CD4-positive, alpha-beta T cell treated with Interleukin-6 at 100 ng/mL for 8 hours (primary cell): ENCODE measurements at regions not wholly inside any gene's neighbourhood (a gene's known extent, or its start where the extent isn't known, plus 50 kb on each side); places are given as distances from the start of the nearest gene placed in this dataset.
"Not testable (repeated sequence)": the region's sequence is repeated elsewhere in the genome, so short reads cannot be mapped to it uniquely, and the experiment has no call there.

Experiments used
- DNase-seq: peaks from one replicate; pipeline ENCODE4 v3.0.0-alpha.2; 2020; ENCODE audit warnings: mixed read lengths, low spot score

DNA sequence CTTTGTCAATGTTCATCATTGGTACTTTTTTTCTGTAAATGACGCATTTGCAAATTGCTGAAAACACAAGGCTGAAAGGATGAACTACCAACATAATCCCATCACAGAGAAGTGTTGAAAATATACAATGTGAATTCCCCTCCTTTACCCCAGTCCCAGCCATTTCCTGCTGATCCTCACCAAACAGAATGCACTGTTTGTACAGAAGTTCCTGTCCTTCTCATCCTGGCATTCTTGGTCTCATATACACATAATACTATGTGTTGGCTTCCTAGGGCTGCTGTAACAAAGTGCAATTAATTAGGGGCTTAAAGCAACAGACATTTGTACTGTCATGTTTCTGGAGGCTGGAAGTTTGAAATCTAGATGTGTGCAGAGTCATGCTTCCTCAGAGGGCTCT lies 836.2 kb upstream of the MGAT4C start:
- DNase-seq = no peak

DNA sequence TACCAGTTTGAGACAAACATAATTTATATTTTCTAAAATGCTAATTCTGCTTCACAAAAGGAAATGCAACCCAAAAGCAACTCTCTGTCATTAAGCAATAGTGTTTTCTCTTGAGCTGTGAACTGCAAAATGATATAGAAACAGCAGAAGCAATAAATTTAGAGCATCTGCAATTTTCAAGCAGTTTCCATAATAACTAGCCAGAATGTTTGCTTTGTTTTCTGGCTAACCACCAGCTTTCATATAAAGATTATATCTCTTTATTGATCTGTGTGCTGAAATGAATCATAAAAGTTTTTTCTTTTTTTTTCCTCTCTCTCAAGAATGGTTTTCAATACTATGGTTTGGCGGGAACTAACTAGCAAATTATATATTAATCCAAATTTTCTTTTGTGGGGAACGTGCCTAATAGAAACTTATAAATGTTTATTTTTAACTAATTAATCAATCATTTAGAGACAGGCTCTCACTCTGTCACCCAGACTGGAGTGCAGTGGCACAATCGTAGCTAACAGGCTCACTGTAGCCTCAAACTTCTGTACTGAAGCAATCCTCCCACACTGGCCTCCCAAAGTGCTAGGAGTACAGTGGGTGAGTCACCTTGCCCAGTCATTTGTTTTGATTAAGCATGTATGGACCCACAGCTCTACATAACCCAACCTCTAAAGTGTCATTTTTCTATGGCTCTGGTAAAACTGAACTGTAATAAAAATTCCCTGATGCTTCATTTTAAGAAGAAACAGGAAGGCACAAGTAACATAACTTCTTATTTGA lies 830.1 kb upstream of the MGAT4C start:
- no peak for DNase-seq

DNA sequence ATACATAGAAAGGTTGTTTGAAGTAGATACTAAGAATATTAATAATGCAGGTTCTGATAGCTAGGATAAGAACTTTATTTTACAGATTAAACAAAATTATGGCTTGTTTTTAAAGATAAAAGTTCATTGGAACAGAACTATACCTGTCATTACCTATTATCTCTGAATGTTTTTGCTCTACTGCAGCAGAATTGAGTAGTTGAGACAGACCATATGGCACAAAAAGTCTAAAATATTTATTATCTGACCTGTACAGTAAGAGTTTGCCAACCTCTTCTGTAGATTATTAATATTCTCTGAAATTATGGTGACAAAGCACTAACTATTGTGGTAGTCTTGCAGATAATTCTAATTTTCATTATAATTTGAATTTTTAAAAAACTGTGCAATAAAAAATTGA lies 829.1 kb upstream of the MGAT4C start:
- no peak for DNase-seq

DNA sequence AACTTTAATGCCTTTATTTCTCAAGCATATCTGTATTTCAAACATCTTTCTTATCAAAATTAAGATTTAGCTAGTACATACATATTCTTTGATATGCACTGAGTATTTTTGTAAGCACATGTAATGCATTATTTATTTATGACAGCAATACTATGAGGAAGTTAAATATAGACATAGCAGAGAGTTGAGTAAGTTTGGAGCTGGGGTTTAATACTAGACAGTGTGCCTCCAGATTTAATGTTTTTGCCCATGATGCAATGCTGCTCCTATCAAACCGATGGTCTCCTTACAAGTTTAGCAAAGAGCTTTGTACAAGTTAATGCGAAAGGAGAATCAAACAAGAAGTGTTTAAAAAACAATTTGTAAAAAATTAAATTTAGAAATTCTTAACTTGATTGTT lies 826.6 kb upstream of the MGAT4C start:
- DNase-seq = no peak

DNA sequence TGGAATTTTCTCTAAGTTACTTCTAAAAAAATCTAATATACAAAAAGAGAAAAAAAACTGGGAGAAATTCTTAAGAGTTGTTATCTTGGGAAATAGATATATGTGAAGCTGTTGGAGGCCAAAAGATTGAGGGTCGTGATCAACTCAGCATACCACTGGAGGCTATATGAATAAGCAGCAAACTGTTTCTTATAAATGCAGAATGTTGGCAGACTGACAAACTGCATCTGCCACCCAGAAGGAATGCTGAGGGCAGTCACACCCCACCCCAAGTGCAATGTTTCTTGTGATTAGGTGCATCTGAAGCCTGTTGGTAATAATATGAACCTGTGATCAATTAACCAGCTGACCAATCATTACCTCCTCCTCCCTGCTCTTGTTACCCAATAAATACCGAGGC lies 818.6 kb upstream of the MGAT4C start:
- DNase-seq = no peak

DNA sequence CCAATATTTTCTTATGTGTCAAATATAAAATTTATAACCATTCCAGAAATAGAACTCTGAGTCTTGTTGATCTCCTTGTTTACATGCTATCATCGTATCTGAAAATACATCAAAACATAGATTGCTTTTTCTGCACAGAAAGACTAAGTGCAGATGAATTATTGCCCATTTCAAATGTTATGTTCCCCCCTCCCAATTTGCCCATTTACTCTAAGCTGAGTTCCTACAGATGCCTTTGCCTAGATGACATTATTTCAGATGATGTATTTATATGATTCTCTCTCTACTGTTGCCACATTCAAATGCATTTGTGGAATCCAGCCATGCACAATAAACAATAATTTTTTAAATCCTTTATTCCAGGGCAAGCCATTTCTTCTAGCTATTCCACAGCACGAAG lies 810.1 kb upstream of the MGAT4C start:
- no peak for DNase-seq

DNA sequence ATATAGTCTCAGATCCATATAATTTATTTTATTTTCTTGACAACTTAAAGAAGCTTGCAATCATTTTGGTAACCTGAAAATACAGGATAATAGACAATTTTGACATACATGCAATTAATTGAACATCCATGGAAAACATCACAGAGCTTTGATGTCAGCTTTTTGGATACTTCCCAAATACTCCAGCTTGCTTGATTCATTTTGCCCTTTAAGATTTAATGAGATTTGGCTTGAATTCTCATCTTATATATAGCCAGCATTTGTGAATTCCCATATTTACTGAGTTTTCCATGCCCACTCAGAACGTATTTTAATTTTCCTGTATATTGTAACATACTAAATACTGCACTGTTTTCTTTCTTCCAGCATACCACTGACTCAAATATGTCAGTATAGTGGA lies 803.0 kb upstream of the MGAT4C start:
- no peak for DNase-seq

DNA sequence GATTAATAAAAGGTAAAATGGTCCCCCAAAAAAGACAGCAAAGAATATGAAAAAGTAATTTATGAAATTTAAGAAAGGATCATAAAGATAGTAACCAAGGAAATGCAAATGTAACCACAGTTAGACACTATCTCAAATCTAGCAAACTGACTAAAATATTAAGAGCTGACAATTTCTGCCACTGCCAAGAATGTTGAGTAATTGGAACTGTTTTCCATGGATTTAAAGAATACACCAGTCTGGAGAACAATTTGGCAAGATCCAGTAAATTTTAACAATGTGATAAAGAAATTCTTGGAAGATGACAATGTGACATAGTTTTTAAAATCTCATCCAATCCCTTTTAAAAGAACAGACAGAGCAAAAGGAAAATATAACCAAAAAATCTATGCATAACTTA lies 798.0 kb upstream of the MGAT4C start:
- no peak for DNase-seq

DNA sequence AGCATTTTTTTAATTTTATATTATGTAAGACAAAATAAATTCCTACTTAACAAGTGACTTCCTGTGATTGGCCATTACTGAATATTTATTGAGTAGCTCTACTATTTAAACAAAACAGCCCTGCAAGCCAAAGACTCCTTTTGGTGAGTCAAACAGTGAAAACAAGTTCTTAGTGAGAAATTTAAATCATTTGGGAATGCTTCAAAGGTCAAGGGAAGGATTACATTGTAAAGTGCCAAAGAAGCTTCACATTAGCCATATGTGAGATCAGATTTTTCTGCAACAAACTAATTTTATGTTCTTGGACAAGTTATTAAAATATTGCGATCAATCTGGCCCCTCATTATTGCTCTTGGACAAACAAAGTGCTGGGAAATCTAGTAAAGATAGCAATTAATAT lies 795.4 kb upstream of the MGAT4C start:
- DNase-seq = no peak

DNA sequence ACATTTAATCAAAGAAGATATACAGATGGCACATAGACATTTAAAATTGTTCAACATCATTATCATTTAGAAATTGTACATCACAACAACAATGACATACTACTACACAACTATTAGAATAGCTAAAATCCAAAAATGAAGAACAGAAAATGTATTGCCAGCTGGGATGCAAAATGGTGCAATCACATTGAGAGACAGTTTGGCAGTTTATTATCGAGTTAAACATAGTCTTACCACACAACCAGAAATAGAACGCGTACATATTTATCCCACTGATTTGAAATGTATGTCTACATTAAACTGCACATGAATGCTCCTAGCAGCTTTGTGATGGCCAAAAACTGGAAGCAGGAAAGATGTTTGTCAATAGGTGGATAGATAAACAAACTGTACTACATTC lies 791.5 kb upstream of the MGAT4C start:
- DNase-seq = no peak

DNA sequence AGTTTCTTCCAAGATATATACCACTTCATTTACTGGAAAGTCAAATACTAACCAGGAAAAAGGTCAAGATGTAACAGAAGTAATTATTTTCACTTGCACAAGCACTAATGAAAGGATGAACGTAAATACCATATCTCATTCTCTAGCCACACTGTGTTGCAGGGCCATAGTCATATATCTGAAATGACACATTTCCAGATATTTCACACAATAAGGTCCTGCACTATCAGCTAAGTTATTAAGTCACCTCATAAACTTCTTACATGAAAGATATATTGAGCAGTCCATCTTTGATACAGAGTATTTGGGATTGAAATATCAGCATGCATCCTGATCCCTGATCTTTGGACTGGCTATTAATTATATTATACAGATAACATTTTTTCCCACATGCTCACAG lies 783.3 kb upstream of the MGAT4C start:
- DNase-seq = no peak

DNA sequence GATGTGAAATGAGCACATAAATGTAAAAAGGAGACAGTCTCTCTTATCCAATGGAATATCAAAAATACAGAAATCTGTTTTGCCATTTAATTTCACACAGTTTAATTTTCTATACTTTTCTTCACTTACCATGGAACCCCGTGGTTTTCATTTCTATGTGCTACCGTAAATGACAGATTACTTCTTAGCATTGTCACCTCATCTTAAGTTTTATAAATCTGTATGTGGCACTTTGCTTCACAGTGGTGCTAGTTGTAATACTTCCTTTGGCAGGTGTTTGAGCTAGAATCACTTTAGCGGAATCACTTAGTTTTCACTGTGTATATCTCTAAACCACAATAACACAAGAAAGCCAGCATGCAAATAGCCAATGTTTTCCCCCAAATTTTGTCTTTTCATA lies 781.9 kb upstream of the MGAT4C start:
- DNase-seq = no peak

DNA sequence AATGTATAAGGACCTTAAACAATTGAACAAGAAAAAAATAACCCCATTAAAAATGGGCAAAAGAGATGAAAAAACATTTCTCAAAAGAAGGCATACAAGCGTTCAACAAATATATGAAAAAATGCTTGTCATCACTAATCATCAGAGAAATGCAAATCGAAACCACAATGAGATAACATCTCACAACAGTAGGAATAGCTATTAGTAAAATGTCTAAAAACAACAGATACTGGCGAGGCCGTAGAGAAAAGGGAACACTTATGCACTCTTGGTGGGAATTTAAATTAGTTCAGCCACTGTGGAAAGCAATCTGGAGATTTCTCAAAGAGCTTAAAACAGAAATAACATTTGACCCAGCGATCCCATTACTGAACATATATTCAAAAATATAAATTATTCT lies 769.8 kb upstream of the MGAT4C start:
- DNase-seq = no peak

DNA sequence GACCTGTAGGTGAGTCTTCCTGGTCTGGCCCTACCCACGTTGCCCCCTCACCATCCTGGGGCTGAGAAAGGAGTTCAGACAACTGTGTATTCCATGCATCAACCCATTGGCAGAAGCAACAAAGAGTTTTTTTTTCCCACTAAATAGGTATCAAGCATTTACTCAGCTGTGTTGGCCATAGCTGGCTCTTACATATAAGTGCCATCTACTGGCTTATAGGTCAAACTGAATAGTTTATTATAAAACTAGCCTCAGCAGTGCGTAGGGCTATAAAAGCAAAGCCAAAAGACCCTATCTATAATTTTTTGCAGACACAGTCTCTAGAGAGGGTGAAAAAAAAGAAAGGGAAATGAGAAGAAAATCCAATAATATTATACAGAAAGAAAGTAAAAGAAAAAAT lies 765.2 kb upstream of the MGAT4C start:
- no peak for DNase-seq

DNA sequence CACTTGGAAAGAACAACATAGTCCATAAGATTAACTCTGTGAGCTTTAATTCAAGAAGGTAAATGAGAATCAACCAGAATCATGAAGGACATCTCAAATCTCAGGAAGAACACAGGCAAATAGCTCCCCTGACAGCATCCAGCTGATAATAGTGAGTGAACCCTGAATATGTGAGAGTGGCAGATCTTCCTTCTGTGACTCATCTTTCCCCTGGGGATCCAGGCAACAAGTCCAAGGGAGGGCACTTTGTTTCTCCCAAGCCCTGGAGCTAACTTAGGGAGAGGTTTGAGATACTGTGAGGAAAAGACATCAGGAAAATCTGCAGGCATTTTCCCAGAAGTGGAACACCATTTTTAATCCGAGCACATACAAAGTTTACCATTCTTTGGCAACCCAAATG lies 763.9 kb upstream of the MGAT4C start:
- DNase-seq = no peak

DNA sequence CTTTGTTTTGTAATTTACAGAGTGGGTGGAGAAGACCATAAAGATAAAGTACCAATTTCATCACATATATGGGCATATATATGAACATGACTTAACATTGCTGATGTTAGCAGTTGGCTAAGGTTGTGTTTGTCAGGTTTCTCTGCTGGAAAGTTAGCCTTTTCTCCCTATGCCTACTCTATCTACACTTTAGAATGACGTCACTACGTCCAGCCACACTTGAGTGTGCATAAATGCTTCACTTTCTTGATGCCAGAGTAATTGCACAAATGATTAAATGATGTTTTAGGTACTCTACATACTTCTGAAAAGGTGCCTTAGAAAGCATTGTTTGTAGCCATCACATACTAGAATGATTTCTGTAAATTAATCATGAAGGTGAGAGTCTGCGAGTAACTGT lies 759.2 kb upstream of the MGAT4C start:
- DNase-seq = no peak

DNA sequence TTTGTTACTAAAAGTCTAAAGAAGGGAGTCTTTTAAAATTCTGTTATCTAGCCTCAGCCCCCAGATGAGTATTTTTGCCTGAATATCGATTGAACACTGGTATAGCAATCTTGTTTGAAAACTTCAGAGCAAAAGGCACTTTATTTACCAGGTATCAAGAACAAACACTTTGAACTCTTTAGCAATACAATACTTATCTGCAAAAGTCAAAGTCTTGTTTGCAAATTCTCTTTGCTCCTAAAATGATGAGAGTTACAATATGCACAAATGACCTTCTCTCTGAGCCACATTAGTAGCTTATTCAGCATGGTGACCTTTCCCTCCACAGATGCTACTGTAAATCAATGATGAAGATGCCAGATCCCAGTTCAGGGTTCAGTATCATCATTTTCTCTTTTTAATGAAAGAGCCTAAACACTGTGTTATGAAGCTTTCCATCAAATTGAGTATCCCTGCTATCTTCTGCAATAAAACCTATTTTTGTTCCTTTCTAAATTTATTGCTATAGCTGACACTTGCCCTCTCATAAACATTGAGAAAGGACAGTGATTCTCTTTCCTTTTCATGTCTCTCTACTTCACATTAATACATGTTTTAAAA lies 752.7 kb upstream of the MGAT4C start:
- DNase-seq = no peak

DNA sequence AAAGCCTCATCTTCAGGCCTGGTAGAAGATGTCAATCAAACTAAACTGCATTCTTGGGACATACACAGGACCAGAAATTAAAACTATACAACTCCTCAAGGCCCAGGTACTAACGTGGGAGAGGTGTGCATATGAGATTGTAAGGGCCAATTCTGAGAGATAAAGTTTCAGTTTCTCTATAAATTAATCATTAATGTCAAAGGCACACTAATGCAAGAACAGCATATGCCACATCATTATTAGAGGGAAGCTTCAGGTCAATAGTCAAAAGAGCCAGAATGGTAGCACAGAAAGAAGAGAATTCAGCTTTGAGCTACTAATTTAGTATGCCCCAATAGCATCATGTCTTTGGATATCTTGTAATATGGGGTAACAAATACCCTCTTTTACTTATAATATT lies 744.9 kb upstream of the MGAT4C start:
- no peak for DNase-seq

DNA sequence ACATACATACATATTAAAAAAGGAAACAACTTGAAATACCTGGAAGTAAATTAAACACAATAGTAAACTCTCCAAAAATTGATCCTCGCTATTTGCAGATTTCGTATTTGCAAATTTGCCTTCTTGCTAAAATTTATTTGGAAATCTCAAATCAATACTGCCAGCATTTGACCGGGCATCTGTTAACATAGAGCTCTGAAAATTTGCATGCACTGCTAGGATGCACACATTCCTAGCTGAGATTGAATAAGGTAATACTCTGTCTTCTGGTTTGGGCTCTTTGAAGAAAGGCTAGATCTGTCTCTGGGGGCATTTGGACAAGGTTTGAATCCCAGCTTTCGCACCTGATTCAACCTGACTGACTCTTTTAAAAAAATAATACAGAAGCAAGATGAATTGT lies 729.1 kb upstream of the MGAT4C start:
- DNase-seq = no peak

DNA sequence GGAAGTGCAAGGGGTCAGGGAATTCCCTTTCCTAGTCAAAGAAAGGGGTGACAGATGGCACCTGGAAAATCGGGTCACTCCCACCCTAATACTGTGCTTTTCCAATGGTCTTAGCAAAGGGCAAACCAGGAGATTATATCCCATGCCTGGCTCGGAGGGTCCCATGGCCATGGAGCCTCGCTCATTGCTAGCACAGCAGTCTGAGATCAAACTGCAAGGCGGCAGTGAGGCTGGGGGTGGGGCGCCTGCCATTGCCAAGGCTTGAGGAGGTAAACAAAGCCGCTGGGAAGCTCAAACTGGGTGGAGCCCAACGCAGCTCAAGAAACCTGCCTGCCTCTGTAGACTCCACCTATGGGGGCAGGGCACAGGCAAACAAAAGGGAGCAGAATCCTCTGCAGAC lies 714.4 kb upstream of the MGAT4C start:
- not testable (repeated sequence) for DNase-seq

DNA sequence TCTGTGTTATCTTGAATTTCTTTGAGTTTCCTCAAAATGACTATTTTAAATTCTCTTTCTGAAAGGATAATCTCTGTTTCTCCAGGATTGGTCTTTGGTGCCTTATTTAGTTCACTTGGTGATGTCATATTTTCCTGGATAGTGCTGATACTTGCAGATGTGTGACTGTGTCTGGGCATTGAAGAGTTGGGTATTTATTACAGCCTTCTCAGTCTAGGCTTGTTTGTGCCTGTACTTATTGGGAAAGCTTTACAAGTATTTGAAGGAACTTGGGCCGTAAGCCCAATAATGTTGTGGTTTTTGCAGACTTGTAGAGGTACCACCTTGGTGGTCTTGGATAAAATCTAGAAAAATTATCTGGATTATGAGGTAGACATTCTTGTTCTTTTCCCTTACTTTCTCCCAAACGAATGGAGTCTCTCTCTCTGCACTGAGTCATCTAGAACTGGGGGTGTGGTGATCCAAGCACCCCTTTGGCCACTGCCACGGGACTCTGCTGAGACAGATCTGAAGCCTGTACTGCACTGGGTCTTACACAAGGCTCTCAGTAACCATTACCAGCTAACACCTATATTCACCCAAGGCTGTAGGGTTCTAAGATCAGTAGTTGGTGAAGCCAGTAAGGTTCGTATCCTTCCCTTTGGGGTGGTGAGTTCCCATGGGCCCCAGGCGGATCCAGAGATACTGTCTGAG lies 703.7 kb upstream of the MGAT4C start:
- no peak for DNase-seq

DNA sequence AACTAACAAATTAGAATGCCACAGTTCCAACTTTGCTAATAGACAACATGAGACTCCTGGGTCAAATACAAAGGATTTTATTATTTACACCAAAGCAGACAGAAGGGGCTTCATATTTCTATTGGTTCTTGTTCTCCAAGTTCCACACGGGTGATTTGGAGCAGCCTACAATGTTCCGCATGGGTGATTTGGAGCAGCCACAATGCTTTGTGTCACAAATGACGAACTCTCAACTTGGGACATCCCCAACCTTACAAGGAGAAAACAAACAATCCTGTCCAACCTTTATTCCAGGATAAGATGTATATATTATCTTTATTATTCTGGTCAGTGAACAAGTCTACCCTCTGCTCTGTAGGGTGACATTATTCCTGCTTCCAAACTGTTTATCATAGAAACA lies 694.3 kb upstream of the MGAT4C start:
- DNase-seq = no peak

DNA sequence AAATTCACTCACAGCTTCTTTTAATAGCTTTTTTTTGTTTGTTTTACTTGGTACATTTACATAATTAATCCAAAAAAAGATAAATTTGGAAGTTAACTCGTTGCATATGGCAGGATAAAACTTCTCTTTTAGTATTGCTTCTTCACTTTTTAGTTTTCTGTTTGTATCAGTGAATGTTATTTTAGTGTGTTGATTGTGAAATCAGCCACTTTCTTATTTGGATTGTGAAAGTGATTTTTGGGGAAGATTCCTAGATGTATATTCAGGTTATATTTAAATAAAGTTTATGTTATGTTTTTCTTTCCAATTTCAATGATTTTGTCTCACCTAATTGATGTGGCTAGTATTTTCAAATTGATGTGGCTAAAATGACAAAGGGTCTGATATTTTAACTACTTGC lies 693.9 kb upstream of the MGAT4C start:
- no peak for DNase-seq

DNA sequence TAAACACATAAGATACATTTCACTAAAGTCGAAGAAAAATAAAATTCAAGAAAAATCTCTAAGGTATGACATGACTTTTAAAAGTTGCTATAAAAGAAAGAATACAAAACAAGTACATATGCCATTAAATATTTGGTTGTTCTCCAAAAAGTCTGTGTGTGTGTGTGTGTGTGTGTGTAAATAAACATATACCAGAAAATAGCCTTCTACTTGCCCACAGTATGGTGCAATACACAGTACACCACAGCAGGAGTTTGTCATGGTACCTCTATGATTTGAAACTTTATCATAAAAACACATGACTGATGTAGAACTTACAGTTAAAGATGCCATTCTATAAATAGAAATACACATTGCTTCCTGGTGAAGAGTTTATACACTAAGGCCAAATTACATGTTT lies 692.7 kb upstream of the MGAT4C start:
- no peak for DNase-seq
